ENCODE measurements at regions not wholly inside any gene's neighbourhood (a gene's known extent, or its start where the extent isn't known, plus 50 kb on each side); places are given as distances from the start of the nearest gene placed in this dataset.

- no peaks in the 10 kb centered on the region; a peak in 1 of 4 replicates for H3K27me3 ChIP-seq (replicated peaks in 1 of 2; ENCODE audit: control insufficient read depth in 2 of 2, insufficient read depth in 2 of 2, low read length in 1 of 2)
- 47% methylated on average over 6 of the region's 6 CpGs for WGBS (ENCODE audit: insufficient coverage, insufficient replicate concordance, low lambda C conversion rate, missing lambda C conversion rate)
- DNase-seq (ENCODE audit: low read depth, low spot score) (no peak), ATAC-seq (no peak), FAIRE-seq (no peak)
- H2AFZ ChIP-seq (ENCODE audit: control insufficient read depth, low read depth, low read length), result no peak overlapping the region
- no peak overlapping the region for H3K27ac ChIP-seq (ENCODE audit: control insufficient read depth, insufficient read depth)
- no peak overlapping the region for H3K4me3 ChIP-seq
- in situ Hi-C loops (cut with MboI) (no loop called here), intact Hi-C loops (cut with micrococcal nuclease; ENCODE audit: unreplicated experiment) (no loop called here)
- ChIA-PET RAD21 (ENCODE audit: unreplicated experiment) (no interaction called here), POLR2A (no interaction called here), CTCF (no interaction called here), SMC1A (ENCODE audit: uncharacterized antibody, unreplicated experiment) (no interaction called here)
- no peaks in the 10 kb centered on the region for H3K4me1 ChIP-seq (ENCODE audit: control insufficient read depth, insufficient read depth, low read length)
- no peak overlapping the region for H3K9ac ChIP-seq (ENCODE audit: control insufficient read depth, insufficient read depth, low read length)
- TF ChIP-seq PRDM15 (CRISPR knock-in tag; IDR thresholded peaks at IDR 0.05) (no peak), FOS (IDR thresholded peaks at IDR 0.05; ENCODE audit: borderline replicate concordance, extremely low read depth, insufficient read length) (no peak), PAX5 (IDR thresholded peaks at IDR 0.05; ENCODE audit: borderline replicate concordance, low read depth, low read length) (no peak), HDGF (IDR thresholded peaks at IDR 0.05) (no peak), TAF1 (IDR thresholded peaks at IDR 0.05; ENCODE audit: borderline replicate concordance, low read depth, low read length) (no peak), NR2C1 (IDR thresholded peaks at IDR 0.05) (no peak), ZBTB11 (CRISPR knock-in tag; IDR thresholded peaks at IDR 0.05) (no peak), CHD1 (IDR thresholded peaks at IDR 0.05; ENCODE audit: low read depth, low read length) (no peak), ASH2L (IDR thresholded peaks at IDR 0.05; ENCODE audit: borderline replicate concordance, low read depth) (no peak), POU2F2 (IDR thresholded peaks at IDR 0.05; ENCODE audit: borderline replicate concordance, low read depth, low read length) (no peak), TARDBP (IDR thresholded peaks at IDR 0.05; ENCODE audit: borderline replicate concordance) (no peak), SMAD1 (IDR thresholded peaks at IDR 0.05; ENCODE audit: low read depth, partially characterized antibody) (no peak), MYC (IDR thresholded peaks at IDR 0.05; ENCODE audit: insufficient read depth, insufficient read length, insufficient replicate concordance, low read length, severe bottlenecking) (no peak), RAD21 (IDR thresholded peaks at IDR 0.05; ENCODE audit: insufficient read depth, low read depth, low read length) (no peak), USF1 (IDR thresholded peaks at IDR 0.05; ENCODE audit: borderline replicate concordance, extremely low read length, insufficient read depth, low read depth, low read length) (no peak), ZSCAN29 (IDR thresholded peaks at IDR 0.05) (no peak), USF2 (IDR thresholded peaks at IDR 0.05; ENCODE audit: borderline replicate concordance, low read depth, low read length) (no peak)
- no peaks in the 10 kb centered on the region for H3K9me3 ChIP-seq (replicated peaks; ENCODE audit: control insufficient read depth, insufficient read depth, low read length)
- H3K4me2 ChIP-seq (ENCODE audit: control insufficient read depth, insufficient read depth), result no peak overlapping the region
- no TSS peak for BruUV-seq (replicated peaks)
- no peaks in the 10 kb centered on the region for H3K79me2 ChIP-seq (ENCODE audit: control insufficient read depth, insufficient read depth, low read length)
- H4K20me1 ChIP-seq (ENCODE audit: control insufficient read depth, insufficient read depth), result no peaks in the 10 kb centered on the region
- no peaks in the 10 kb centered on the region for H3K36me3 ChIP-seq (ENCODE audit: control insufficient read depth in 2 of 2, insufficient read depth in 2 of 2, low read length in 1 of 2)
Observed at GRCh38 chr1:55323760-55324159, 108.6 kb upstream of the USP24 start.
